ENCODE measurements at regions not wholly inside any gene's neighbourhood (a gene's known extent, or its start where the extent isn't known, plus 50 kb on each side); places are given as distances from the start of the nearest gene placed in this dataset.

DNA sequence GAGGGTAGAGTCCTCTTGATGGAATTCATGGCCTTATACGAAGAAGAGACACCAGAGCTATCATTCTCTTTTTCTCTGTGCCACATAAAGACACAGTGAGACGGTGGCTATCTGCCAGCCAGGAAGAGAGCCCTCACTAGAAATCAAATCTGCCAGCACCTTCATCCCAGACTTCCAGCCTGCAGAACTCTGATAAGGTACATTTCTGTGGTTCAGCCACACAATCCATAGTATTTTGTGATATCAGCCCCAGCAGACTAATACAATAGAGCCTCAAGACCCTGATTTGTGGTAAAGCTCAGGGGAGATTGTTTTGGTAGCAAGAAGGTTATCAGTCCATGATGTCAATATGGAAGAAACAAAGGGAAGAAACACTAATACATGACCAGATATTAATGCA lies 1213.2 kb downstream of the NLGN4X start:
- TF ChIP-seq POLR2AphosphoS5 (IDR thresholded peaks at IDR 0.05; ENCODE audit: low read depth, low read length), result no peak
- no peak for TF ChIP-seq TAF1 (IDR thresholded peaks at IDR 0.05; ENCODE audit: low read depth, low read length)
- no peak for TF ChIP-seq POLR2A (IDR thresholded peaks at IDR 0.05; ENCODE audit: low read depth, low read length)
- TF ChIP-seq POU2F2 (IDR thresholded peaks at IDR 0.05; ENCODE audit: low read depth, low read length), result no peak

All from GM12891 (cell line).